Mesodermal cell (in vitro differentiated cells): ENCODE measurements at regions not wholly inside any gene's neighbourhood (a gene's known extent, or its start where the extent isn't known, plus 50 kb on each side); places are given as distances from the start of the nearest gene placed in this dataset.

ENCODE experiments used
- H3K27ac ChIP-seq: 2 replicates; pipeline ENCODE4 v1.7.0; 2013; ENCODE audit warnings: mild to moderate bottlenecking, low read depth, low read length, moderate library complexity; ENCODE audit not compliant: severe bottlenecking
- H3K36me3 ChIP-seq: 2 replicates; pipeline ENCODE4 v1.7.1; 2013; ENCODE audit warnings: mild to moderate bottlenecking, low read length, moderate library complexity; ENCODE audit not compliant: control insufficient read depth, insufficient read depth
- H3K4me1 ChIP-seq: one replicate; pipeline ENCODE4 v1.7.1; 2013; ENCODE audit warnings: mild to moderate bottlenecking, low read length; ENCODE audit not compliant: insufficient read depth, control insufficient read depth, poor library complexity, severe bottlenecking
- H3K4me3 ChIP-seq: 2 replicates; pipeline ENCODE4 v1.7.0; 2013; ENCODE audit warnings: low read length, control low read depth, mild to moderate bottlenecking; ENCODE audit not compliant: insufficient read depth, poor library complexity, severe bottlenecking; ENCODE audit errors: extremely low read depth
- H3K9me3 ChIP-seq: 2 replicates; pipeline ENCODE4 v1.7.1; 2013; ENCODE audit warnings: mild to moderate bottlenecking, low read length, moderate library complexity; ENCODE audit not compliant: control insufficient read depth
- WGBS, 2 experiments: methylation state at CpG; one replicate each; pipeline ENCODE4 v1.1.5; 2013; ENCODE audit warnings: missing lambda C conversion rate in 2 of 2; ENCODE audit not compliant: insufficient coverage in 2 of 2; 5-methylcytosine and 5-hydroxymethylcytosine counted together

DNA sequence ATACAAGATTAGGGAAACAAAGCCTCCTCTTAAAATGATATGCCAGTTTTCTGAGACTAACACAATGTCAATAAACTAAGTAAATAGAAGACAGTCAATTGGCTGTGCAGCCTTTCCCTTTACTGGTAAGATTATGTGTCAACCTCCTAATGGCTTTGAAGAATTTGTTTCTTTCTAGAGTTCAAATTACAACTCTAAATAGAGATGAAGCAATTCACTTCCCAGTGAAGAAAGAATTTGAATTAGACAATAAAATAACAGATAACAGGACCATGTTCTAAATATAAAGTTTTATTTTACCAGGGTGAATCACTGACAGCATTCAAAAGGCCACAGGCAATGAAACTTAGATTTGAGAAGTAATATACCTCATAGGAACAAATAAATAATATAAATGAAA, 680.3 kb downstream of the PLA2G4A start:
- Histone ChIP-seq H3K4me1 (no peaks in the 10 kb centered on the region), H3K27ac (no peak overlapping the region), H3K9me3 (no peaks in the 10 kb centered on the region), H3K36me3 (no peaks in the 10 kb centered on the region), H3K4me3 (no peak overlapping the region)

DNA sequence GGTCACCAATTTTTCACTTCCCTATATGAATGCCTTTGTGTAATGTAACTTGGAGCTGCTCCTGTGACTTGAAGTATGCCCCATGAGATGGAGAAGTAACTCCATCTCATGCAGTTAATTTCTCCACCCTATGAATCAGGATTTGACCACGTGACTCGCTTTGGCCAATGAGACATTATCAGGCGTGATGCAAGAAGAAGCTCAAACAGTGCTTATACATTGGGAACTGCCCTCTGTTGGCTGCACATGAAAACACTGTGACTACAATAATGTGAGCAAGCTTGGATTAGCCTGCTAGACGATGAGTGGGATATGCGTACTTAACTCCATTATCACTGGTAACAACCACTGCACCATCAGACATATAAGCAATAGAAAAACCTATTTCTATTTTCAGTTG, 684.4 kb downstream of the PLA2G4A start:
- H3K36me3 ChIP-seq, result no peaks in the 10 kb centered on the region
- no peaks in the 10 kb centered on the region for H3K4me1 ChIP-seq
- no peaks in the 10 kb centered on the region for H3K9me3 ChIP-seq
- H3K4me3 ChIP-seq, result no peak overlapping the region
- 67 to 73% methylated on average over 3 to 4 of the region's 5 CpGs for WGBS, 2 experiments
- H3K27ac ChIP-seq, result no peak overlapping the region

DNA sequence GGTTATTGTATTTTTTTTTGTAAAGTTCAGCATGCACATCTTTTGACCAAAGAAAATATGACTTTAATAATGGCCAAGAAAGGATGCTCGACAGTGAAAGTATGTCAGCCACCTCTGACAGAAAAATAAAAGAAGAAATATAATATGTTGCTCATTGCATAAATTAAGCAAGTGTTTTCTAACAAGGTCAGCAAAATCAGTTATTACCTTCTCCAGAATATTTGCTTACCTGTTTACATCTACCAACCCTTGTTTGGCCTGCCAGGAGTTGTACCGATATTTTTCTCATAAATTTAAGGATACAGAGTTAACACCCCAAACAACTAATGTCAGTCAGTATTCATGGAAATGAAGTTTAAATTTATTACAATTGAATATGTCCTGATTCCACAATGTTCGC, 685.4 kb downstream of the PLA2G4A start:
- Histone ChIP-seq H3K36me3 (no peaks in the 10 kb centered on the region), H3K4me1 (no peaks in the 10 kb centered on the region), H3K4me3 (no peak overlapping the region), H3K27ac (no peak overlapping the region), H3K9me3 (no peaks in the 10 kb centered on the region)
- no CpG with 5 or more reads among the region's 3 CpGs for WGBS, 2 experiments

DNA sequence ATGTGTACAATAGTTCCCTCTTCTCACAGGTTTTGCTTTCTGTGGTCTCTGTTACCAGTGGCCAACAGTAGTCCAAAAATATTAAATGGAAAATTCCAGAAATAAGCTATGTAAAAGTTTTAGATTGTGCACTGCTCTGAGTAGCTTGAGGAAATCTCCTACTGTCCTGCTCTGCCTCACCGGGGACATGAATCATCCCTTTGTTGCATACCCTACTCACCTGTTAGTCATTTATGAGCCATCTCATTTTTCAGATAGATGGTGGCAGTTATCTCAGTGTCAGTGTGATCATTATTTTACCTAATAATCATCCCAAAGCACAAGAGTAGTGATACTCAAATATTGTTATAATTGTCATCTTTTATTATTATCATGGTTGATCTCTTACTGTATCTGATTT, 688.1 kb downstream of the PLA2G4A start:
- WGBS, 2 experiments, result 83% methylated on average over 1 of the region's 1 CpG; no CpG with 5 or more reads in 1 of the 2 experiments
- no peak overlapping the region for H3K27ac ChIP-seq
- H3K4me3 ChIP-seq, result no peak overlapping the region
- H3K4me1 ChIP-seq, result no peaks in the 10 kb centered on the region
- no peaks in the 10 kb centered on the region for H3K9me3 ChIP-seq
- H3K36me3 ChIP-seq, result no peaks in the 10 kb centered on the region

DNA sequence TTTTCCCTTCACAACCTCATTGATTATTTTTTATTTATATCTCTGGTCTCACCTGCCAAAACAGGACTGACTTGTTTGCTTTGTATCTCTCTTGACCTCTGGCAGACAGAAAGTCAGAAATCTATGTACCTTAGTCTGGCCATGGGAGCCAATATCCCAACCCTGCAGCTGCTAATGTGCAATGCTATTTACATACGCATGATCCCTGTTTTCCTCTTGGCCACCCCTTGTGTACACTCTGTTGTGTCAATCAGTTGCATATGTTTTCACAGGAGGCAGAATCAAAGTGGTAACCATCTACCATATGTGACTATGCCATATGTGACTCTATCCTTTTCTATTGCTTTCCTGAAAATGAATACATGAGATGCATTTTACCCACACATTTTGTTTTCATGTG, 688.8 kb downstream of the PLA2G4A start:
- no peak overlapping the region for H3K4me3 ChIP-seq
- no peaks in the 10 kb centered on the region for H3K9me3 ChIP-seq
- no peaks in the 10 kb centered on the region for H3K36me3 ChIP-seq
- H3K27ac ChIP-seq, result no peak overlapping the region
- 67 to 100% methylated on average over 1 of the region's 1 CpG for WGBS, 2 experiments
- H3K4me1 ChIP-seq, result no peaks in the 10 kb centered on the region

DNA sequence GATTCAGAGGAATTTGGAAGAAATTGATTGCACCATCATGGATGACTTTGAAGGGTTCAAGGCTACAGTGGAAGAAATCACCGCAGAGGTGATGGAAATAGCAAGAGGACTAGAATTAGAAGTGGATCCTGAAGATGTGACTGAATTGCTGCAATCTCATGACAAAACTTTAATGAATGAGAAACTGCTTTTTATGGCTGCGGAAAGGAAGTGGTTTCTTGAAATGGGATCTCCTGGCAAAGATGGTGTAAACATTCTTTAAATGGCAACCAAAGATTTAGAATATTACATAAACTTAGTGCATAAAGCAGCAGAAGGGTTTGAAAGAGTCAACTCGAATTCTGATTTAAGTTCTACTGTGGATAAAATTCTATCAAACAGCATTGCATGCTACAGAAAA, 698.6 kb downstream of the PLA2G4A start:
- Histone ChIP-seq H3K4me1 (no peaks in the 10 kb centered on the region), H3K9me3 (no peaks in the 10 kb centered on the region), H3K36me3 (no peaks in the 10 kb centered on the region), H3K4me3 (no peak overlapping the region), H3K27ac (no peak overlapping the region)
- 96 to 100% methylated on average over 1 to 2 of the region's 3 CpGs for WGBS, 2 experiments

DNA sequence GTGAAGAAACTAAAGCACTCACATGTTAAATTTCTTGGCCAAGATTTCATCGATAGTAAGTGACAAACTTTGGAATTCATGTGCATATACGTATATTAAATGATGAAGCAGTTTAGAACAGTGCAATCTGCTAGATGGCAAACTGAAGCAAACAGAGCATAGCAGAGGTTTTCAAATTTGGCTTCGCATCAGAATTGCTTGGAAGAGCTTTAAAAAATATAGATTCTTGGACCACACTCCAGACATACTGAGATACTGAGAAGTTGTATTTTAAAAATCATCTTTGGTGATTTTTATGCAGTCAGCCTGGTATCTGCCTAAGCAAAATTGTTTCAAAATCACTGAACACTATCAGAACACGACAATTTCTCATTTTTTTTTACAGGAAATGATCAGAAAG, 709.2 kb downstream of the PLA2G4A start:
- Histone ChIP-seq H3K27ac (no peak overlapping the region), H3K4me3 (no peak overlapping the region), H3K9me3 (no peaks in the 10 kb centered on the region), H3K36me3 (no peaks in the 10 kb centered on the region), H3K4me1 (no peaks in the 10 kb centered on the region)
- 89 to 100% methylated on average over 2 to 4 of the region's 4 CpGs for WGBS, 2 experiments

DNA sequence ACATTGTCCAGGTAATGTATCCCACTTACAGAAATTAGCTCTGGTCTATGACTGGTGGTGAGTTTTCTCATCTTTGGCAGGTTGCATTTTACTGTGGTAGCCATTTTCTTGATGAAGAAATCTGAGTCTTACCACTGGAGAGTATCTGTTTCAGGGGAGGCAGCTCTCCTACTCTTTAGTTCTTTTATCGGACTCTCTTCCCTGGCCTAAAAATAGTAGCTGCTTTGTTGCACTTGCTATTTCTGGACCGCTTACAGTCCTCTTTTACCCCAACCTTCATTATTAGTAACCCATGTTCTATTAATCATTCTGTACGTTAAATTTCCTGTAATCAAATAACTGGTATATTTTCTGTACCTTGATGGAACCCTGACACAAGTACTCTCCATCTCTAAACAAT, 720.8 kb downstream of the PLA2G4A start:
- Histone ChIP-seq H3K36me3 (no peaks in the 10 kb centered on the region), H3K27ac (no peak overlapping the region), H3K4me3 (no peak overlapping the region), H3K9me3 (no peaks in the 10 kb centered on the region), H3K4me1 (no peaks in the 10 kb centered on the region)
- WGBS, 2 experiments, result 84 to 100% methylated on average over 1 to 3 of the region's 3 CpGs

DNA sequence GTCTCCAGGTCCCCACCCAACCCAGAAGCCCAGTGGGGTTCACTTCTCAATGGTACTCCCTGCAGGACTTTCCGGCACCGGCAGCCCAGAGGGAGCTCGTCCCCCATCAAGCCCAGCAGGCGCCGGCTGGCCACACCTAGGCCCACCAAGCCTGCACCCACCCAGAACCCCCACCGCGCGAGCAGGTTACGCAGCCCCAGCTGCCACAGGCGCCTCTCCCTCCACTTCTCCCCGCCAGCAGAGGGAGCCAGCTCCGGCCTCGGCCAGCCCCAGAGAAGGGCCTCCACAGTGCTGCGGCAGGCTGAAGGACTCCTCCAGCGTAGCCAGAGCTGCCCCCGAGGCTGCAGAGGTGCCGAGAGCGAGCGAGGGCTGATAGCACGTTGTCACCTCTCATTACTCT, 722.3 kb downstream of the PLA2G4A start:
- WGBS, 2 experiments, result 94 to 97% methylated on average over 11 to 13 of the region's 20 CpGs
- Histone ChIP-seq H3K27ac (no peak overlapping the region), H3K4me3 (no peak overlapping the region), H3K36me3 (no peaks in the 10 kb centered on the region), H3K9me3 (no peaks in the 10 kb centered on the region), H3K4me1 (no peaks in the 10 kb centered on the region)

DNA sequence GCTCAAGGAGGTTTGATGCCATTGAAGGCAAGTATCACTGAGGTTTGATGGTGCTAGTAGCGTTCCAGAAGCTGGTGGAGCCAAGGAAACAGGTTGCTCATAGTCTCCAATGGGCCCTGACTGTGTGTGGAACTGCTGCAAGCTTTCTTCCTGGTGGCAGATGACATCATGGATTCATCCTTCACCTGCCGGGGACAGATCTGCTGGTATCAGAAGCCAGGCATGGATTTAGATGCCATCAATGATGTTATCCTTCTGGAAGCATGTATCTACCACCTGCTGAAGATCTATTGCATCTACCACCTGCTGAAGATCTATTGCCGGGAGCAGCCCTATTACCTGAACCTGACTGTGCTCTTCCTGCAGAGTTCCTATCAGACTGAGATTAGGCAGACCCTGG, 734.4 kb downstream of the PLA2G4A start:
- Histone ChIP-seq H3K27ac (no peak overlapping the region), H3K4me3 (no peak overlapping the region), H3K36me3 (no peaks in the 10 kb centered on the region), H3K9me3 (no peaks in the 10 kb centered on the region), H3K4me1 (no peaks in the 10 kb centered on the region)
- 86 to 92% methylated on average over 2 of the region's 3 CpGs for WGBS, 2 experiments

DNA sequence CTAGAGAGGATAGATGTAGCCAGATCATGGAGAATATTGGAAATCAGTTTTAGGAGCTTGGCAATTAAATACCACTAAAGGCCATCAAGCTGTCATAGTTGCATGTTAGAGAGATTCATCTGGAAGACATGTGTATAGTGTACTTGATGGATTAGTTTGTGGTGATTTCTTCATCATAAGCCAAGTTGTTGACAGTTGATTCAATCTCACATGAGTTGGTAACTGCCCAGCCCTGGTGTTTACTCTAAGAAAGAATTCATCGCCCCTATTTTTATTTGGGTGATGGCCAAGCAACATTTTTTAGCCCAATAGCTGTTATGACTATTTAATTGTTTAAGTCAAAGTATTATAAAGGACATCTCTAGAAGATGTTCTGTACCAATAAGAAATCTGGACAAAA, 737.6 kb downstream of the PLA2G4A start:
- WGBS, 2 experiments, result no CpG with 5 or more reads among the region's 1 CpG
- Histone ChIP-seq H3K36me3 (no peaks in the 10 kb centered on the region), H3K4me3 (no peak overlapping the region), H3K9me3 (no peaks in the 10 kb centered on the region), H3K27ac (no peak overlapping the region), H3K4me1 (no peaks in the 10 kb centered on the region)

DNA sequence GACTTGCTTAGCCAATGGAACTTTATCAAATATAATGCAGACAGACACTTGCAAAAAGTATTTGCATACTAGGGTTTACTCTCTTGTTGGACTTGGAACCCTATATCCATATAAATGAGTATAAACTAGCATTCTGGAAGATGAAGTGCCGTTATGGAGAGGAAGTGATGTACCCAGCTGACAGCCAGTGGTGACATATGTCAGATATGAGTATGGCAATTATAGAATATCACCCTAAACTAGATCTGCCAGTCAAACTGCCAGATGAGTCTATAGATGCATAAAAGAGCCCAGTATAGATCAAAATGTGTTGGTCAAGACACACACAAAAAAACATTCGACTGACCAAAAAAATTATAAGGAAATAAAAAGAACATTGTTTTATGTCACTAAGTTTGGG, 739.3 kb downstream of the PLA2G4A start:
- no peaks in the 10 kb centered on the region for H3K4me1 ChIP-seq
- H3K4me3 ChIP-seq, result no peak overlapping the region
- no peaks in the 10 kb centered on the region for H3K36me3 ChIP-seq
- WGBS, 2 experiments, result no CpG with 5 or more reads among the region's 2 CpGs
- H3K27ac ChIP-seq, result no peak overlapping the region
- no peaks in the 10 kb centered on the region for H3K9me3 ChIP-seq
